Suprapubic skin (tissue), 4 donors: ENCODE measurements at regions not wholly inside any gene's neighbourhood (a gene's known extent, or its start where the extent isn't known, plus 50 kb on each side); places are given as distances from the start of the nearest gene placed in this dataset.

Experiments used
- DNase-seq, 2 donors: peaks; one replicate each; pipeline ENCODE4 v3.0.0-alpha.2; 2019; ENCODE audit warnings: low spot score in 2 of 2
- H3K27ac ChIP-seq: fragments of 200-600 bp; sonication (generic); one replicate; pipeline ENCODE4 v1.5.1; 2019
- H3K27me3 ChIP-seq: fragments of 200-600 bp; sonication (generic); one replicate; pipeline ENCODE4 v1.5.1; 2019
- H3K36me3 ChIP-seq: fragments of 200-600 bp; sonication (generic); one replicate; pipeline ENCODE4 v1.5.1; 2019
- H3K4me1 ChIP-seq: fragments of 200-600 bp; sonication (generic); one replicate; pipeline ENCODE4 v1.5.1; 2019
- H3K4me3 ChIP-seq: fragments of 200-600 bp; sonication (generic); one replicate; pipeline ENCODE4 v1.5.1; 2019; ENCODE audit warnings: mild to moderate bottlenecking
- H3K9me3 ChIP-seq: fragments of 200-600 bp; sonication (generic); one replicate; pipeline ENCODE4 v1.5.1; 2019
- CTCF ChIP-seq, 2 donors: fragments of 200-600 bp in 1 of 2; fragments of 450-650 bp in 1 of 2; sonication (generic) in 1 of 2; IDR thresholded peaks; one replicate each; pipeline ENCODE4 v1.5.1; 2016 to 2019; ENCODE audit warnings: antibody characterized with exemption in 2 of 2, mild to moderate bottlenecking in 1 of 2, moderate library complexity in 1 of 2
- EP300 ChIP-seq: sonication (generic); formaldehyde crosslinking; IDR thresholded peaks from one replicate; pipeline ENCODE4 v1.6.1; 2017; ENCODE audit warnings: antibody characterized with exemption
- POLR2A ChIP-seq, 2 donors: fragments of 450-650 bp; IDR thresholded peaks; one replicate each; pipeline ENCODE4 v1.6.1; 2017; ENCODE audit warnings: antibody characterized with exemption in 2 of 2, mild to moderate bottlenecking in 2 of 2, moderate library complexity in 2 of 2
- POLR2AphosphoS5 ChIP-seq, 3 donors: sonication (generic); formaldehyde crosslinking; IDR thresholded peaks; one replicate each; pipeline ENCODE4 v1.6.1; 2017; ENCODE audit warnings: antibody characterized with exemption in 3 of 3
- WGBS: methylation state at CpG from one replicate; pipeline ENCODE4 v1.1.5; 2018; 5-methylcytosine and 5-hydroxymethylcytosine counted together

DNA sequence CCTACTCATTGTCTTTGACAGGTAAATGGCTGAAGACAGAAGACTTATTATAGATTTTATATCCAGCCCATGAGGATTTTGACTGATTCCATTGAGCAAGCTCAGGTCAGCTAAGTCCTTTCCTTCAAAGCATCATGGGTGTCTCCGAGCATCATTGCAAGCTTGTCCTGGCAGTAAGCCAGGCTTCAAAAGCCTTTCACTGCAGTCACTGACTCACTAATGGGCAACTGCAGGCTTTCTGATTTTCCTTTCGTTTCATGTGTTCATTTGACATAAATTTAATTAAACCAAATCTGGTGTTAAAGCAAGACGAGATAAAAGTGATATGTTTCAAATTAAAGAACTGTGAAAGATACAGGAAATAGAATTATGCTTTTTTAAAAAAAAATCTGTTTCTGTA is 426.2 kb downstream of the ANXA1 start:
- Histone ChIP-seq H3K36me3 (no peaks in the 10 kb centered on the region), H3K4me1 (no peaks in the 10 kb centered on the region), H3K27ac (no peak overlapping the region), H3K4me3 (no peak overlapping the region), H3K27me3 (peaks cover 4% of the 10 kb centered on the region), H3K9me3 (no peaks in the 10 kb centered on the region)
- no peak for DNase-seq
- WGBS = 22% methylated on average over 3 of the region's 3 CpGs
- TF ChIP-seq EP300 (no peak), POLR2A (IDR thresholded peaks at IDR 0.05) (no peak), POLR2AphosphoS5 (IDR thresholded peaks at IDR 0.05) (no peak), CTCF (IDR thresholded peaks at IDR 0.05) (no peak)

- H3K4me3 ChIP-seq = no peak overlapping the region
- no peak overlapping the region for H3K27ac ChIP-seq
- H3K36me3 ChIP-seq = no peaks in the 10 kb centered on the region
- peaks cover 4% of the 10 kb centered on the region for H3K27me3 ChIP-seq
- no peaks in the 10 kb centered on the region for H3K9me3 ChIP-seq
- DNase-seq = no peak
- TF ChIP-seq POLR2A (IDR thresholded peaks at IDR 0.05) (no peak), CTCF (IDR thresholded peaks at IDR 0.05) (no peak)
- WGBS = 84% methylated on average over 2 of the region's 2 CpGs
- no peaks in the 10 kb centered on the region for H3K4me1 ChIP-seq
Measured at GRCh38 chr9:73579823-73580222, 428.2 kb downstream of the ANXA1 start.

DNA sequence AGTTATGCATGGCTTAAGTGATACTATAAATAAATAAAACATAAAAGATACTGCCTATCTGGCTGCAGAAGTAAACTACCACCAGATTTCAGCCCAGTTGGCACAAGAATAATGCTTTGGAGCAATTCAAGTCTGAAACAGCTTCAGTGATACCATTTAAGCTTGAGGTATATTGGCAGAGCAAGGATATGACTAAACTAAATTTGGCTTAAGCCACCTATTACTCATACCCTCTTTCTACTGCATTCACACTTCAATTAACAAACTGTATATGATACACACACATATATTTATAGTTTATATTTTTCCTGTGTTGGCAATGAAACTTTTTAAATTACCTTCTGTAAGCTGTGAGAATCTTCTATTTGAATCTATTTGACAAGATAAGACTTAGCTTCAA is 431.9 kb downstream of the ANXA1 start:
- Histone ChIP-seq H3K27ac (no peak overlapping the region), H3K4me1 (no peaks in the 10 kb centered on the region), H3K36me3 (no peaks in the 10 kb centered on the region), H3K9me3 (no peaks in the 10 kb centered on the region), H3K4me3 (no peak overlapping the region), H3K27me3 (no peaks in the 10 kb centered on the region)
- TF ChIP-seq POLR2AphosphoS5 (IDR thresholded peaks at IDR 0.05) = no peak
- no peak for TF ChIP-seq POLR2A (IDR thresholded peaks at IDR 0.05)
- no peak for TF ChIP-seq CTCF (IDR thresholded peaks at IDR 0.05)
- no peak for DNase-seq

DNA sequence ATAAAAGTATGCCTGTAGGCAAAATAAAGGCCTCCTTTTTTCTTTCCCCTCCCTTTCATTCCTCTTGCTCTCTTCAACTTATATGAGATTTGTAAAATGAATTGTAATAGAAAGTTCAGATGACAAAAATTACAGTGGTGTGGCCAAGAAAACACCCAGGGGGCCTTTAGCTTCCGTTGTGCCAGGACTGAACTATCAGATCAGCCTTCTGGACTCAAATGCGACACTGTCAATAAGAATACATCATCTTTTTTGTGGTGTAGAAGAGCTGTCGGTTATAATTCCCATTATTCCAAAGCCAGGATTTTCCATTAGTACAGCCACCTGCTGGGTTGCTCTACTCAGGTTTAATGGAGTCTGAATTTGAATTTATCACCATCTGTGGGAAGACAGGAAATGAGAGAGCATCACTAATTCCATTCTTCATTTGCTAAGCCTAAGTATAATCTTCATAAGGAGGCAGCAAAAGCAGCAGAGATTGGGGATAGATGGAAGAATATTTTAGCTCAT is 443.4 kb downstream of the ANXA1 start:
- Histone ChIP-seq H3K36me3 (no peaks in the 10 kb centered on the region), H3K4me3 (no peak overlapping the region), H3K4me1 (no peaks in the 10 kb centered on the region), H3K9me3 (no peaks in the 10 kb centered on the region), H3K27me3 (peaks cover 2% of the 10 kb centered on the region), H3K27ac (no peak overlapping the region)
- WGBS = 48% methylated on average over 3 of the region's 3 CpGs
- TF ChIP-seq CTCF (IDR thresholded peaks at IDR 0.05) (no peak), POLR2A (IDR thresholded peaks at IDR 0.05) (no peak), POLR2AphosphoS5 (IDR thresholded peaks at IDR 0.05) (no peak), EP300 (no peak)
- no peak for DNase-seq

GRCh38 chr9:73596321-73596720 is 444.7 kb downstream of the ANXA1 start:
- Histone ChIP-seq H3K4me3 (no peak overlapping the region), H3K27ac (no peak overlapping the region), H3K27me3 (peaks cover 2% of the 10 kb centered on the region), H3K36me3 (no peaks in the 10 kb centered on the region), H3K9me3 (no peaks in the 10 kb centered on the region), H3K4me1 (no peaks in the 10 kb centered on the region)
- TF ChIP-seq CTCF (IDR thresholded peaks at IDR 0.05) = no peak
- no peak for TF ChIP-seq EP300
- TF ChIP-seq POLR2A (IDR thresholded peaks at IDR 0.05) = no peak
- no peak for TF ChIP-seq POLR2AphosphoS5 (IDR thresholded peaks at IDR 0.05)
- WGBS = 72% methylated on average over 1 of the region's 1 CpG
- no peak for DNase-seq
